ENCODE measurements at regions not wholly inside any gene's neighbourhood (a gene's known extent, or its start where the extent isn't known, plus 50 kb on each side); places are given as distances from the start of the nearest gene placed in this dataset.
A peak's percentile ranks its signal among the peaks of the same experiment; 100 is the strongest.
"Not testable (repeated sequence)": the region's sequence is repeated elsewhere in the genome, so short reads cannot be mapped to it uniquely, and the experiment has no call there.

GRCh38 chr3:5888851-5889250 lies 701.3 kb downstream of the EDEM1 start:
- DNase-seq: no peak

GRCh38 chr3:5889374-5889773 lies 701.9 kb downstream of the EDEM1 start:
- DNase-seq: no peak

DNA sequence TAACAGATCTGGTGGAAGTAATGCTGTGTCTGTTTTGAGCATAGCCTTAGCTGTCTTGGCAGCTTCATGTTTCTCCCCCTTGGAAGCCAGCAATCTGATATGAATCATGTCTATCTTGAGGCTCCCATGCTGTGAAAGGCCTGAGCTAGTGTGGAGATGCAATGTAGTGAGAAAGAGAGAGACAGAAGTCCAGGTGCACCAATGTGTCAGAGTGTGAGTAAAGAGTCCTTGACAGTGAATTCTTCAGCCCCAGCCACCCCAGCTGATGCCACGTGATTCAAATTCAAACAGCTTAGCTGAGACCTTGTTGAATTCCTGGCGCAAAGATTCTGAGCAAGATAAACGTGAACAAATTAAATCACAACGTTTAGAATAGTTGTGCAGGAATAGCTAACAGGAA lies 704.2 kb downstream of the EDEM1 start:
- no peak for DNase-seq

- no peak for DNase-seq
Measured at GRCh38 chr3:5898106-5898505, 710.6 kb downstream of the EDEM1 start.

GRCh38 chr3:5899014-5899761 lies 711.7 kb downstream of the EDEM1 start:
- no peak for DNase-seq

GRCh38 chr3:5917932-5918331 lies 730.4 kb downstream of the EDEM1 start:
- no peak for DNase-seq

- no peak for DNase-seq
Measured at GRCh38 chr3:5918626-5919025, 731.1 kb downstream of the EDEM1 start.

- no peak for DNase-seq
Measured at GRCh38 chr3:5929027-5929426, 741.5 kb downstream of the EDEM1 start.

DNA sequence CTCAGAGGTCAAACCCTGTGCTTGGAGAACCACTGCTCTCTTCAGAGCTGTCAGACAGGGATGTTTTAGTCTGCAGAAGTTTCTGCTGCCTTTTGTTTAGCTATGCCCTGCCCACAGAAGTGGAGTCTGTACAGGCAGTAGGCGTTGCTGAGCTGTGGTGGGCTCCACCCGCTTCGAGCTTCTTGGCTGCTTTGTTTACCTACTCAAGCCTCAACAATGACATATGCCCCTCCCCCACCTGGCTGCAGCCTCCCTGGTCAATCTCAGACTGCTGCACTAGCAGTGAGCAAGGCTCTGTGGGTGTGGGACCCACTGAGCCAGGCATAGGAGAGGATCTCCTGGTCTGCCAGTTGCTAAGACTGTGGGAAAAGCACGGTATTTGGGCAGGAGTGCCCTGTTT lies 756.6 kb downstream of the EDEM1 start:
- not testable (repeated sequence) for DNase-seq

DNA sequence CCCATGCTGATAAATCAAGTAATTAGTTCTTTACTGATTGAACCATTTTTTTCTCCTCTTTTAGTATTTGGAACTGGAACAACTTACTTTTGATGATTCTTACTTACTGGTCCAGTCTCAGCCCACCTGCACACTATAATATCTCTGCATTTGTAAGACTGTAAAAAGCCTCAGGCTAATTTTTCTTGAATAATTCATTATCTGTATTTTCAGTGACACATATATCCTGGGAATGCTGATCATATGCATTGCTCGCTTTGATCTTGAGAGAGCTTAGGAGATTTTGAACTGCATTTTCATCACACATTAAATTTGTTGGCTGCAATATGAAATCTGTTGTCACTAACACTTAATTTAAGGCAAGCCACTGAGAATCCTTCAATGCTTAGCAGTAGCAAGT lies 760.6 kb downstream of the EDEM1 start:
- no peak for DNase-seq

GRCh38 chr3:5951026-5951425 lies 763.5 kb downstream of the EDEM1 start:
- DNase-seq: no peak

GRCh38 chr3:5972586-5972985 lies 785.1 kb downstream of the EDEM1 start:
- no peak for DNase-seq

DNA sequence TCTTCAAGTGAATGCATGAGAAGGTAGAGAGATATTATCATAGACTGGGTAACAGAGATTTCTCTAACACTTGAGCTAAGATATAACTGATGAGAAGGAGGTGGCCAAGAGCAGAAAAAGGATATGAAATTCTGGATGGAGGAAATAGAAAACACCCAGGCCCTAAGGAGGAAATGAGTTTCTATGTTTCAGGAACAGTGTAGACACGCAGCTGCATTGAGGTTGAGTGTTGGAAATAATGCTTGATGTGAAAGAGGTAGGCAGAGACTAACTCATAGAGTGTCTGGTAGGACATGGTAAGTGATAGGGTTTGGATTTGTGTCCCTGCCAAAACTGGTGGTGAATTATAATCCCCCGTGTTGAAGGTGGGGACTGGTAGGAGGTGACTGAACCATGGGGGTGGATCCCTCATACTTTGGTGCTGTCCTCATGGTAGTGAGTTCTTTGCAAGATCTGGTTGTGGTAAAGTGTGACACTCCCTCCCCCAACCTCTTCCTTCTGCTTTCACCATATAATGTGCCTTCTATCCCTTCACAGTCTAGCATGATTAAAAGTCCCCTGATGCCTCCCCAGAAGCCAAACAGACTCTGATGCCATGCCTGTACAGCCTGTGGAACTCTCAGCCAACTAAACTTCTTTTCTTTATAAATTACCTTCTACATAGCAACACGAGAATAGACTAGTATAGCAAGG lies 787.3 kb downstream of the EDEM1 start:
- DNase-seq: peak; percentile 2

DNA sequence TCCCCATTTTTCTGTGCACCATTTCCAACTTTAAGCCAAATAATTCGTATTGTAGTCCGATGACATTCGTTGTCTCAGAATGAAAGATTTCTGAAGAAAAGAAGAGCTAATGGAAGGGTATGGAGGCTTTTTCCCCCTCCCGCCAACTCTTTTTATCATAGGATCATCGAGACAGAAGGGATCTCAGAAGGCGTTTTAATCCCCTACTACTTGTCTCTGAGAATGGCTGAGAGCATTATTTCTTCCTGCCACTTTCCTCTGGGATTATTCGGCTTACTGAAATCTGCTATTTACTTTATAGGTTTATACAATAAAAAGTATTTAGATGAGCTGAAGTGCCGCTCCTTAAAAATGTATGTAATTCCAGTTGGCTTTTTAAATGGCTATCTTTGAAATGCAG lies 789.8 kb downstream of the EDEM1 start:
- DNase-seq: no peak

GRCh38 chr3:5980475-5980874 lies 793.0 kb downstream of the EDEM1 start:
- no peak for DNase-seq

DNA sequence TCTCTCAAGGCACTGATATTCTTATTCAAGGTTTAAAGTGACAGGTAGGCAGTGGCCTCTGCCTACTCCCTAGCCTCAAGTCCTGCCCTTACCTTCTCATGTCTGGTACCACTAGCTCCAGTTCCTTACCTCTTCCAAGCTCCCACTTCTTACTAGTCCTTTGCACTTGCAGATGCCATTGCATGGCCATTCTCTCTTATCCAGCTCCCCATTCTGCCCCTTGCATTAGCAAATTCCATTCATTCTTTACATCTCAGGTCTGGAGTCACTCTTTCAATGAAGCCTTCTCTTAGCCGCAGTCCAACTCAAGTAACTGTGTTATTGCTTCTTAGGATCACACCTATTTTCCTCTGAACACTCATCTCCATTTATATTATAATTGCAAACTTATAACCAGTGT lies 807.1 kb downstream of the EDEM1 start:
- DNase-seq: no peak

- DNase-seq: no peak
Measured at GRCh38 chr3:6018456-6018855, 830.9 kb downstream of the EDEM1 start.

- DNase-seq: no peak
Measured at GRCh38 chr3:6022621-6023020, 835.1 kb downstream of the EDEM1 start.

- DNase-seq: no peak
Measured at GRCh38 chr3:6025032-6025431, 835.9 kb upstream of the GRM7 start.

DNA sequence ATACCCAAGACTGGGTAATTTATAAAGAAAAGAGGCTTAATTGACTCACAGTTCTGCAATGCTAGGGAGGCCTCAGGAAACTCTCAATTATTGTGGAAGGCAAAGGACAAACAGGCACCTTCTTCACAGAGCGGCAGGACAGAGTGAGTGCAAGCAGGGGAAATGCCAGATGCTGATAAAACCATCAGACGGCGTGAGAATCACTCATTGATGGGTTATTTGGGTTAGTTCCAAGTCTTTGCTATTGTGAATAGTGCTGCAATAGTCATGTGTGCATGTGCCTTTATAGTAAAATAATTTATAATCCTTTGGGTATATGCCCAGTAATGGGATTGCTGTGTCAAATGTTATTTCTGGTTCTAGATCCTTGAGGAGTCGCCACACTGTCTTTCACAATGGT lies 830.3 kb upstream of the GRM7 start:
- DNase-seq: not testable (repeated sequence)

DNA sequence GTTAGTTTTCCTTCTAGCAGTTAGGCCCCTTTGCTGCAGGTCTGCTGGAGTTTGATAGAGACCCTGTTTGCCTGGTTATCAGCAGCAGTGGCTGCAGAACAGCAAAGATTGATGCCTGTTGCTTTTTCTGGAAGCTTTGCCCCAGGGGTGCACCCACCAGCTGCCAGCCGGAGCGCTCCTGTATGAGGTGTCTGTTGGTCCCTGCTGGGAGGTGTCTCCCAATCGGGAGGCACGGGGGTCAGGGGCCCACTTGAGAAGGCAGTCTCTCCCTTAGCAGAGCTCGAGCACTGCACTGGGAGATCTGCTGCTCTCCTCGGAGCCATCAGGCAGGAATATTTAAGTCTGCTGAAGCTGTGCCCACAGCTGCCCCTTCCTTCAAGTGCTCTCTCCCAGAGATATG lies 825.3 kb upstream of the GRM7 start:
- DNase-seq: no peak

DNA sequence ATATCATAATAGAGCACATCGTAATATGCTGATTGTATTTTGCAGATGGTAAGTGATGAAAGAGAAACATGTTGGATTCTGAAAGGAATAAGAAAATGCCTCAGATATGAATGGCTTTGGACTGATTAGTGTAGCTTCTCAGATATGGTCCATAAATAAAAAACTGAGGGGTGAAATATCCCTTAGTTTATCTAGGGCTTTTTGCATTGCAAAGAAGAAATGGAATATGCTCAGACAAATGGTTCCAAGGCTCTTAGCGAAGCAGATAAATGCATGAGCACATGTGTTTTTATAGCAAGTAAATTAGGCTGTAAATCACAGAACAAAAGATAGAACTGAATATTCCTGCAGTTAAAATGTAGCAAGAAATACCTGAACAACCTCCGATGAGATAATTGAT lies 820.9 kb upstream of the GRM7 start:
- DNase-seq: no peak

DNA sequence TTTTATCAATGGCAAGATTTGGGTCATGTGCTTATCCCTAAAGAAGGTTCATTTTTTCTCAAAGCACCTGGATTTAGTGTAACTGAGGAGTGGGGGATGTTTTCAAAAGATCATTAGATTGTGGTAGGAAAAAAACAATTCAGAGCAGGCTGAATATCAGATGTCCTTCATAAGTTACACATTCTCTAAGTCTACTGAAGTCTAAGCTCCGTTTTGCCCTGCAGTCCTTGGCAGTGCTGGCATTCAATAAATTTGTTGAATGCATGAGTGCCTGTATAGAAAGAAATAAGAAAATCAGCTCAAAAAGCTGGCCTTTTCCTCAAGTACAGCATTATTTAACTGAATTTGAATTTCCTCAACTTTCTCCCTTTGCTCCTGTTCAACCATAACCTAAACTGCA lies 819.0 kb upstream of the GRM7 start:
- no peak for DNase-seq

DNA sequence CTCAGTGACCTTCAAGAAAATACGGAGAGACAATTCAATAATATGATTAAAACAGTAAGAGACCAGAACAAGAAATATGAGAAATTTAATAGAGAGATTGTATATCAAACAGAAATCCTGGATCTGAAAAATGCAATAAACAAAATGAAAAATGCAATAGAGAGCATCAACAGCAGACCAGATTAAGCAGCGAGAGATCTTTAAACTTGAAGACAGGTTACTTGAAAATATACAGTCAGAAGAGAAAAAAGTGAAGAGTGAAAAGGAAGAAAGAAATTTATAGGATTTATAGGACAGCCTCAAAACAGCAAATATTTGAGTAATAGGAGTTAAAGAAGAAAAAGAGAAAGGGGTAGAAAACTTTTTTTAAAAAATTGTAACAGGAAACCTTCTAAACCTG lies 813.9 kb upstream of the GRM7 start:
- no peak for DNase-seq

DNA sequence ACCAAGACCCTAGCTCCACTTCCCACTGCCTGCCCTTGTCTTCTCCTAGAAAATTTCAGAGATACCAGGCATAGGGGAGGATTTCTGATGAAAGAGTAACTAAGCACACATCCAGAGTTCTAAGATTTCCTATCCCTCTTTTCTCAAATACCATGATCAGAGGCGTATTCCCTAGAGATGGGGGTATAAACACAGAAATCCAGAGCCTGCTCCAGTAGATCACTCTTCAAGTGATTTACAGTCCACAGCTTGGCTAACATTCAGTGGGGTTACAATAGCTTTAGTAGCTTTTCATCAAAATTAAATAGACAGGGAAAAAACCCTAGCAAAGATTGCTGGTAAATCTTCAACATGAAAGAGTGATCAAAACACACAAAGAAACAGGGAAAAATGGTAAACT lies 800.7 kb upstream of the GRM7 start:
- DNase-seq: no peak
